Neural cell (in vitro differentiated cells): ENCODE measurements at regions not wholly inside any gene's neighbourhood (a gene's known extent, or its start where the extent isn't known, plus 50 kb on each side); places are given as distances from the start of the nearest gene placed in this dataset.
"Not testable (repeated sequence)": the region's sequence is repeated elsewhere in the genome, so short reads cannot be mapped to it uniquely, and the experiment has no call there.

ENCODE experiments used
- H2AFZ ChIP-seq: fragments of 200-600, 300-800 bp; sonication (generic), shearing (Covaris generic); 2 replicates; pipeline ENCODE4 v1.6.0; 2014; ENCODE audit warnings: low read depth, mild to moderate bottlenecking, antibody characterized with exemption, low read length, moderate library complexity
- H3F3A ChIP-seq: fragments of 200-600 bp; shearing (Covaris generic); 2 replicates; pipeline ENCODE4 v1.6.1; 2016; ENCODE audit warnings: mild to moderate bottlenecking, moderate library complexity, mixed read lengths, antibody characterized with exemption, low read length; ENCODE audit not compliant: insufficient read depth, poor library complexity, severe bottlenecking
- H3K27ac ChIP-seq: fragments of 200-600, 300-800 bp; sonication (generic), shearing (Covaris generic); 2 replicates; pipeline ENCODE4 v1.5.1; 2014; ENCODE audit warnings: mild to moderate bottlenecking, low read length, moderate library complexity
- H3K27me3 ChIP-seq: fragments of 300-800, 200-600 bp; sonication (generic), shearing (Covaris generic); 2 replicates; pipeline ENCODE4 v1.6.0; 2014; ENCODE audit warnings: mild to moderate bottlenecking, low read depth, low read length, moderate library complexity; ENCODE audit not compliant: insufficient read depth
- H3K36me3 ChIP-seq: fragments of 300-800, 200-600 bp; sonication (generic), shearing (Covaris generic); 2 replicates; pipeline ENCODE4 v1.5.1; 2014; ENCODE audit warnings: mild to moderate bottlenecking, antibody characterized with exemption, low read length, moderate library complexity; ENCODE audit not compliant: insufficient read depth
- H3K4me2 ChIP-seq: fragments of 300-800, 200-600 bp; sonication (generic), shearing (Covaris generic); 2 replicates; pipeline ENCODE4 v1.6.0; 2014; ENCODE audit warnings: mild to moderate bottlenecking, low read length
- H3K4me3 ChIP-seq: fragments of 300-800, 200-600 bp; sonication (generic), shearing (Covaris generic); 2 replicates; pipeline ENCODE4 v1.5.1; 2014; ENCODE audit warnings: mild to moderate bottlenecking, low read length, moderate library complexity
- H3K79me2 ChIP-seq: fragments of 200-600 bp; shearing (Covaris generic); replicated peaks from 2 replicates; pipeline ENCODE4 v1.6.0; 2014; ENCODE audit warnings: mild to moderate bottlenecking, low read length, moderate library complexity; ENCODE audit not compliant: insufficient read depth
- H3K9ac ChIP-seq: fragments of 300-800, 200-600 bp; sonication (generic), shearing (Covaris generic); 2 replicates; pipeline ENCODE4 v1.6.1; 2016; ENCODE audit warnings: mild to moderate bottlenecking, low read length, mixed read lengths
- H3K9me2 ChIP-seq: fragments of 200-600 bp; shearing (Covaris generic); 2 replicates; pipeline ENCODE4 v1.6.1; 2016; ENCODE audit warnings: mild to moderate bottlenecking, low read length, mixed read lengths; ENCODE audit not compliant: insufficient read depth
- H3K9me3 ChIP-seq: fragments of 200-600, 300-800 bp; sonication (generic), shearing (Covaris generic); 2 replicates; pipeline ENCODE4 v1.6.1; 2016; ENCODE audit warnings: mild to moderate bottlenecking, mixed run types, low read length, moderate library complexity, mixed read lengths
- H4K20me1 ChIP-seq: fragments of 200-600 bp; shearing (Covaris generic); 2 replicates; pipeline ENCODE4 v1.6.1; 2016; ENCODE audit warnings: mild to moderate bottlenecking, mixed run types; ENCODE audit not compliant: insufficient read depth
- EP300 ChIP-seq: fragments of 450-650 bp; conservative IDR thresholded peaks from 2 replicates; pipeline ENCODE4 v1.6.1; 2014; ENCODE audit warnings: antibody characterized with exemption, mild to moderate bottlenecking, moderate library complexity; ENCODE audit not compliant: poor library complexity, severe bottlenecking
- EZH2 ChIP-seq: fragments of 200-600, 300-800 bp; shearing (Covaris generic), sonication (generic); IDR thresholded peaks from 2 replicates; pipeline ENCODE4 v1.6.1; 2014; ENCODE audit warnings: antibody characterized with exemption, low read length, borderline replicate concordance, mild to moderate bottlenecking; ENCODE audit not compliant: insufficient read depth, poor library complexity, severe bottlenecking
- POLR2AphosphoS5 ChIP-seq: IDR thresholded peaks from 2 replicates; pipeline ENCODE4 v1.6.1; 2012
- RAD21 ChIP-seq: fragments of 450-650 bp; conservative IDR thresholded peaks from 2 replicates; pipeline ENCODE4 v1.6.1; 2014; ENCODE audit warnings: antibody characterized with exemption, mild to moderate bottlenecking, moderate library complexity
- SMC3 ChIP-seq: fragments of 450-650 bp; conservative IDR thresholded peaks from 2 replicates; pipeline ENCODE4 v1.6.1; 2014; ENCODE audit warnings: antibody characterized with exemption, mild to moderate bottlenecking, moderate library complexity; ENCODE audit not compliant: poor library complexity
- TAF1 ChIP-seq: IDR thresholded peaks from 2 replicates; pipeline ENCODE4 v1.6.1; 2012; ENCODE audit warnings: low read depth
- TF ChIP-seq, protein P1 (sequence below): IDR thresholded peaks from 2 replicates; pipeline ENCODE4 v1.6.1; 2012; ENCODE audit warnings: borderline replicate concordance
- TF ChIP-seq, protein P2 (sequence below): fragments of 450-650 bp; IDR thresholded peaks from 2 replicates; pipeline ENCODE4 v1.5.1; 2014; ENCODE audit warnings: antibody characterized with exemption, mild to moderate bottlenecking, moderate library complexity; ENCODE audit not compliant: poor library complexity, severe bottlenecking

DNA sequence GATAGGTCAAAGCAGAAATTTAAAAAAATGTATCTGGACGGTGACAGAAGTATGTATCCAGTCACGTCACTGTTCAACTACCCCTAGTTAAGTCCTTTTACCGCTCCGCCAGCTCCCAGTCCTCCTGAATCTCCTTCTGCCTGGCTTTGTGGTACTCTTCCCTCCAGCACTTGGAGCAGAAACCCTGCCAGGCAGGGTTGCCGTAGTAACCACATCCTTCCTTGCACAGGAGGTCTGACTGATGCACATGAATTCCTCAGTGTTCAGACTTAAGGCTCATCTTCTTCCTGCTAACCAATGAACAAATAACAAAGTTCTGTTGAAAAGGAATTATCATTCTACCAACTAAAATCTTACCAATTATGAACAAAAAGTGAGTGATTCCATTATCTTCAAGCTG is 69.8 kb upstream of the SRRM3 start:
- H4K20me1 ChIP-seq, H2AFZ ChIP-seq, H3F3A ChIP-seq, H3K9me2 ChIP-seq, H3K79me2 ChIP-seq, H3K9ac ChIP-seq, H3K27me3 ChIP-seq, H3K9me3 ChIP-seq, H3K36me3 ChIP-seq: not testable (repeated sequence)
- Histone ChIP-seq H3K4me2 (peak overlapping the region; percentile 67), H3K4me3 (peak overlapping the region; percentile 28), H3K27ac (peak overlapping the region; percentile 43)
- TF ChIP-seq, protein P1, sequence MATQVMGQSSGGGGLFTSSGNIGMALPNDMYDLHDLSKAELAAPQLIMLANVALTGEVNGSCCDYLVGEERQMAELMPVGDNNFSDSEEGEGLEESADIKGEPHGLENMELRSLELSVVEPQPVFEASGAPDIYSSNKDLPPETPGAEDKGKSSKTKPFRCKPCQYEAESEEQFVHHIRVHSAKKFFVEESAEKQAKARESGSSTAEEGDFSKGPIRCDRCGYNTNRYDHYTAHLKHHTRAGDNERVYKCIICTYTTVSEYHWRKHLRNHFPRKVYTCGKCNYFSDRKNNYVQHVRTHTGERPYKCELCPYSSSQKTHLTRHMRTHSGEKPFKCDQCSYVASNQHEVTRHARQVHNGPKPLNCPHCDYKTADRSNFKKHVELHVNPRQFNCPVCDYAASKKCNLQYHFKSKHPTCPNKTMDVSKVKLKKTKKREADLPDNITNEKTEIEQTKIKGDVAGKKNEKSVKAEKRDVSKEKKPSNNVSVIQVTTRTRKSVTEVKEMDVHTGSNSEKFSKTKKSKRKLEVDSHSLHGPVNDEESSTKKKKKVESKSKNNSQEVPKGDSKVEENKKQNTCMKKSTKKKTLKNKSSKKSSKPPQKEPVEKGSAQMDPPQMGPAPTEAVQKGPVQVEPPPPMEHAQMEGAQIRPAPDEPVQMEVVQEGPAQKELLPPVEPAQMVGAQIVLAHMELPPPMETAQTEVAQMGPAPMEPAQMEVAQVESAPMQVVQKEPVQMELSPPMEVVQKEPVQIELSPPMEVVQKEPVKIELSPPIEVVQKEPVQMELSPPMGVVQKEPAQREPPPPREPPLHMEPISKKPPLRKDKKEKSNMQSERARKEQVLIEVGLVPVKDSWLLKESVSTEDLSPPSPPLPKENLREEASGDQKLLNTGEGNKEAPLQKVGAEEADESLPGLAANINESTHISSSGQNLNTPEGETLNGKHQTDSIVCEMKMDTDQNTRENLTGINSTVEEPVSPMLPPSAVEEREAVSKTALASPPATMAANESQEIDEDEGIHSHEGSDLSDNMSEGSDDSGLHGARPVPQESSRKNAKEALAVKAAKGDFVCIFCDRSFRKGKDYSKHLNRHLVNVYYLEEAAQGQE, result peak; percentile 32

DNA sequence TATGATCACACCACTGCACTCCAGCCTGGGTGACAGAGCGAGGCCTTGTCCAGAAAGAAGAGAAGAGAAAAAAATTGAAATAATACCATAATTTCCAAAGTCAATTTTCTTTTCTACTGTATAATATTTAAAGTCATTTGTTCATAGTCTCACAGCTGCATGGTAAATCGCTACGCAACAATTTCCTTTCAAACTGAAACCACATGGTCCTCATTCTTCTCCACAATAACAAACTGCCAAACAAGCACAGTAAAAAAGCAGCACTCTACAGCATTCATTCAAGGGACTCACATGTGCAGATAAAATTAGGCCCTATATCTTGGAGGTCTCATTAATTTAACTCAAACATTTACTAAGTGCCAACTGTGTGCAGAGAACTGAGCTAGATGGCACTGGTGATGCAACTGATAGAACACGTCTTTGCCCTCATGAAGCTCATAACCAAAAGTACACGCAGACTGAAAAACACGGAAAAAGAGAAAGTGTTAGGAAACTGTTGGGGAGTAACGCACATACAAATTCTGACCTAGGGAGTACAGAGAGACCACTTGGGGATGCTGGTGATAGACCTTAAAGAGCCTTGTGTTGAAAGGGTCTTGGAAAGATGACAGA is 68.4 kb upstream of the SRRM3 start:
- Histone ChIP-seq H3K79me2 (no peaks in the 10 kb centered on the region), H3K4me2 (no peak overlapping the region), H3K9me3 (no peaks in the 10 kb centered on the region), H2AFZ (no peak overlapping the region), H3F3A (no peaks in the 10 kb centered on the region), H3K36me3 (no peaks in the 10 kb centered on the region), H3K27me3 (no peaks in the 10 kb centered on the region), H3K27ac (no peak overlapping the region), H4K20me1 (no peaks in the 10 kb centered on the region), H3K9ac (no peak overlapping the region), H3K9me2 (no peaks in the 10 kb centered on the region), H3K4me3 (no peak overlapping the region)
- TF ChIP-seq SMC3, result no peak
- no peak for TF ChIP-seq EZH2
- TF ChIP-seq, protein P2, sequence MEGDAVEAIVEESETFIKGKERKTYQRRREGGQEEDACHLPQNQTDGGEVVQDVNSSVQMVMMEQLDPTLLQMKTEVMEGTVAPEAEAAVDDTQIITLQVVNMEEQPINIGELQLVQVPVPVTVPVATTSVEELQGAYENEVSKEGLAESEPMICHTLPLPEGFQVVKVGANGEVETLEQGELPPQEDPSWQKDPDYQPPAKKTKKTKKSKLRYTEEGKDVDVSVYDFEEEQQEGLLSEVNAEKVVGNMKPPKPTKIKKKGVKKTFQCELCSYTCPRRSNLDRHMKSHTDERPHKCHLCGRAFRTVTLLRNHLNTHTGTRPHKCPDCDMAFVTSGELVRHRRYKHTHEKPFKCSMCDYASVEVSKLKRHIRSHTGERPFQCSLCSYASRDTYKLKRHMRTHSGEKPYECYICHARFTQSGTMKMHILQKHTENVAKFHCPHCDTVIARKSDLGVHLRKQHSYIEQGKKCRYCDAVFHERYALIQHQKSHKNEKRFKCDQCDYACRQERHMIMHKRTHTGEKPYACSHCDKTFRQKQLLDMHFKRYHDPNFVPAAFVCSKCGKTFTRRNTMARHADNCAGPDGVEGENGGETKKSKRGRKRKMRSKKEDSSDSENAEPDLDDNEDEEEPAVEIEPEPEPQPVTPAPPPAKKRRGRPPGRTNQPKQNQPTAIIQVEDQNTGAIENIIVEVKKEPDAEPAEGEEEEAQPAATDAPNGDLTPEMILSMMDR, result no peak
- no peak for TF ChIP-seq RAD21
- no peak for TF ChIP-seq TAF1
- TF ChIP-seq POLR2AphosphoS5, result no peak

DNA sequence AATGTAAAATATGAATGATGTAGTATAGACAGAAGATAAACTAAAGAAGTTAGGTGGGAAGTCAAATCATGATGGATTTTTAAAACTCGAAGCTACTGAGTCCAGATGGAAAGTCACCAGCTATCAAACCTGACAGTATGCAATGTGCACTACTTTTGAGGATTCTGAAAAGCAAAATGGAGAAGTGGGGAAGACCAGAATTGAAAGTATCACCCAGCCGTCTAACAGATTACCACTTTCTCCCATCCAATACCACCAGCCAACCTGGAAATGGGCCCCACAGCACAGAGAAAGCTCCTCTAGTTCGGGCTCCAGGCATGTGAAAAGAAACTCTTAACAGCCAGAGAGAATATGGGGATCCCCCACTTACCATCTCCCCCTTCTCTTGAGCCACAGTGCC is 67.9 kb upstream of the SRRM3 start:
- Histone ChIP-seq H3K27me3 (no peaks in the 10 kb centered on the region), H4K20me1 (no peaks in the 10 kb centered on the region), H3K36me3 (no peaks in the 10 kb centered on the region), H2AFZ (no peak overlapping the region), H3K9me3 (no peaks in the 10 kb centered on the region), H3K4me2 (no peak overlapping the region), H3K9me2 (no peaks in the 10 kb centered on the region), H3F3A (no peaks in the 10 kb centered on the region), H3K9ac (no peak overlapping the region), H3K4me3 (no peak overlapping the region), H3K27ac (no peak overlapping the region), H3K79me2 (no peaks in the 10 kb centered on the region)
- TF ChIP-seq SMC3, result no peak
- TF ChIP-seq EP300, result no peak

DNA sequence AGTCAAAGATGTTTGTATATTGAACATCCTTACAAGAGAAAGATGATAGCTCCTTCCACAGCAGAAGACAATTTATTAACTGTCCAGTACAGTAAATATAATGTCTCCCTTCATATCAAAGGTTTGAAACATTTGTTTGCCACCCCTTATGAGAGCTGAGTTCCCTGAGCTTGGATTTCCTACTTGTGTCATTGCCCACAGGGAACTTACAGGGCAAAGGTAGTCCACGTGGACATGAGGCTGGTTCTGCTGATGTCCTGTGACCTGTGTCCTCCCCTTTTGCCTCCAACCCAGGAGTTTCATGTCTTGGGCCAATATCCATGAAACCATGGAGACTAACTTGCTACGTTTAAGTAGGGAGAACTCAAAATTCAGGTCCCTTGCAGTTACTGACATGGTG is 66.4 kb upstream of the SRRM3 start:
- H3K9me2 ChIP-seq, H3K9ac ChIP-seq, H3K27me3 ChIP-seq, H3K4me3 ChIP-seq, H2AFZ ChIP-seq, H3F3A ChIP-seq, H3K27ac ChIP-seq, H4K20me1 ChIP-seq, H3K36me3 ChIP-seq, H3K4me2 ChIP-seq, H3K79me2 ChIP-seq, H3K9me3 ChIP-seq: not testable (repeated sequence)

DNA sequence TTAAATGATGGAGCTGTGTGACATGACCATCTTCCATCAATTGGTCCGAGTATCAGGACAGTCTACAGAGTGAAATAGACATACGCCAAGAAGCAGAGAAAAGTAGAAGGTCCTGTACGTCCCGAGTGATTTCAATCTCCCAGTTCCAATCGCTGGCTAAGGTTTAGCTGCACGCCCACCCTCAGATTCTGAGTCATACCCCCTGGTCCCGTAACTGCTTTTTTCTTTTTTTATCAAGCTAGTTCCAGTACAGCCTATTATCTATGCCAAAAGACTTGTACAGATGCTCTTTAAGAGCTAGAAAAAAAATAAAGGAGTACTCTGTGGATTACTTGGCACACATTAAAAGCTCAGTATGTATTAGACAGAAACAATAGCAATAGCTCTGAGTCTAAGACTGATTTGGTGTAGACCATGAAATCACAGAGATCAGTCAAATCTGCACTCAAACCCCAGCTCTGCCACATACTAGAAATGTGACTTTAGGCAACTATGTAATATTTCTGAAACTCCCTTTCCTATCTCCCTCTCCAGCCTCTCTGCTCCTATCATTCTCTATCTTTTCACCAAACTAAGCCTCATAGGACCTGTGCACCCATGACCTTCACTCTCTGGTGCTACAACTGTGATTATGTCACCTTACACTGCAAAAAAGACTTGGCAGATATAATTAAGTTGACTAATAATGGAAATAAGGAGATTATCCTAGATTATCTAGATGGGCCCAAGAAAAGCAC is 63.0 kb upstream of the SRRM3 start:
- not testable (repeated sequence) for H3K79me2 ChIP-seq, H3K9me2 ChIP-seq, H3K9ac ChIP-seq, H3K4me2 ChIP-seq, H3K27me3 ChIP-seq, H2AFZ ChIP-seq, H3K9me3 ChIP-seq, H3K4me3 ChIP-seq, H3K27ac ChIP-seq, H3K36me3 ChIP-seq, H4K20me1 ChIP-seq, H3F3A ChIP-seq
